ENCODE measurements at regions not wholly inside any gene's neighbourhood (a gene's known extent, or its start where the extent isn't known, plus 50 kb on each side); places are given as distances from the start of the nearest gene placed in this dataset.

GRCh38 chr13:73416093-73416492 lies 357.3 kb downstream of the KLF5 start:
- no peak overlapping the region for H3K27ac Mint-ChIP-seq
- no peak overlapping the region for H3K4me3 Mint-ChIP-seq
- no peaks in the 10 kb centered on the region for H3K36me3 Mint-ChIP-seq (ENCODE audit: low read depth)
- H3K27me3 Mint-ChIP-seq (ENCODE audit: low read depth), result no peaks in the 10 kb centered on the region
- no peak for TF ChIP-seq CTCF (IDR thresholded peaks at IDR 0.05; ENCODE audit: unreplicated experiment in 3 of 3)
- no peaks in the 10 kb centered on the region for H3K9me3 Mint-ChIP-seq
- H3K4me1 Mint-ChIP-seq, result no peaks in the 10 kb centered on the region

- H3K27ac Mint-ChIP-seq, result peak overlapping the region in 2 of 3 experiments; percentile 22 to 28
- no peaks in the 10 kb centered on the region for H3K36me3 Mint-ChIP-seq (ENCODE audit: low read depth)
- no peaks in the 10 kb centered on the region for H3K4me1 Mint-ChIP-seq
- no peaks in the 10 kb centered on the region for H3K27me3 Mint-ChIP-seq (ENCODE audit: low read depth)
- H3K4me3 Mint-ChIP-seq, result no peak overlapping the region
- H3K9me3 Mint-ChIP-seq, result no peaks in the 10 kb centered on the region
- no peak for TF ChIP-seq CTCF (IDR thresholded peaks at IDR 0.05; ENCODE audit: unreplicated experiment in 3 of 3)
Measured at GRCh38 chr13:73413656-73414055, 354.9 kb downstream of the KLF5 start.

- Mint-ChIP-seq H3K4me1 (no peaks in the 10 kb centered on the region), H3K27me3 (ENCODE audit: low read depth) (no peaks in the 10 kb centered on the region), H3K36me3 (ENCODE audit: low read depth) (no peaks in the 10 kb centered on the region), H3K9me3 (no peaks in the 10 kb centered on the region), H3K4me3 (no peak overlapping the region), H3K27ac (peak overlapping the region in 1 of 3 experiments; percentile 28)
- no peak for TF ChIP-seq CTCF (IDR thresholded peaks at IDR 0.05; ENCODE audit: unreplicated experiment in 3 of 3)
Measured at GRCh38 chr13:73412933-73413332, 354.1 kb downstream of the KLF5 start.

- Mint-ChIP-seq H3K4me3 (no peak overlapping the region), H3K27ac (no peak overlapping the region), H3K9me3 (no peaks in the 10 kb centered on the region), H3K27me3 (ENCODE audit: low read depth) (no peaks in the 10 kb centered on the region), H3K4me1 (no peaks in the 10 kb centered on the region), H3K36me3 (ENCODE audit: low read depth) (no peaks in the 10 kb centered on the region)
- no peak for TF ChIP-seq CTCF (IDR thresholded peaks at IDR 0.05; ENCODE audit: unreplicated experiment in 3 of 3)
Measured at GRCh38 chr13:73411067-73411809, 352.4 kb downstream of the KLF5 start.

GRCh38 chr13:73406454-73406853 lies 347.6 kb downstream of the KLF5 start:
- Mint-ChIP-seq H3K9me3 (no peaks in the 10 kb centered on the region), H3K36me3 (ENCODE audit: low read depth) (no peaks in the 10 kb centered on the region), H3K4me3 (no peak overlapping the region), H3K27me3 (ENCODE audit: low read depth) (no peaks in the 10 kb centered on the region), H3K27ac (no peak overlapping the region), H3K4me1 (peaks cover 5% of the 10 kb centered on the region)
- TF ChIP-seq CTCF (IDR thresholded peaks at IDR 0.05; ENCODE audit: unreplicated experiment in 3 of 3), result no peak

GRCh38 chr13:73404581-73404980 lies 345.8 kb downstream of the KLF5 start:
- Mint-ChIP-seq H3K4me1 (peaks cover 12% of the 10 kb centered on the region), H3K27ac (no peak overlapping the region)
- no peak for TF ChIP-seq CTCF (IDR thresholded peaks at IDR 0.05; ENCODE audit: unreplicated experiment in 3 of 3)

More at GRCh38 chr13:73404581-73404980, 345.8 kb downstream of the KLF5 start:
- Mint-ChIP-seq H3K9me3 (no peaks in the 10 kb centered on the region), H3K4me3 (no peak overlapping the region), H3K36me3 (ENCODE audit: low read depth) (no peaks in the 10 kb centered on the region), H3K27me3 (ENCODE audit: low read depth) (no peaks in the 10 kb centered on the region)

Data from nephron (organoid).